Pancreas (tissue), 10 donors: ENCODE measurements at regions not wholly inside any gene's neighbourhood (a gene's known extent, or its start where the extent isn't known, plus 50 kb on each side); places are given as distances from the start of the nearest gene placed in this dataset.

Source experiments
- ATAC-seq, 4 donors: fragments of 200-7000 bp; cut with Tn5 transposase; one replicate each; pipeline versions ENCODE4 v1.8.0 to v1.9.1; 2020; ENCODE audit warnings: mild to moderate bottlenecking in 4 of 4, moderate library complexity in 4 of 4
- DNase-seq, 6 donors: peaks; one replicate each; pipeline ENCODE4 v3.0.0-alpha.2; 2020
- FAIRE-seq: peaks from 2 replicates; lab custom pipeline; 2012; peaks lifted over from hg19 to GRCh38; lab: Jason Lieb, UNC
- H3K27ac ChIP-seq, 4 donors: fragments of 200-600 bp; sonication (generic); 1 replicate in 3 of 4; 2 replicates in 1 of 4; pipeline versions ENCODE4 v1.5.0 to v1.8.0; 2020
- H3K27me3 ChIP-seq, 4 donors: fragments of 200-600 bp; one replicate each; pipeline ENCODE4 v1.8.0; 2021
- H3K36me3 ChIP-seq, 3 donors: fragments of 200-600 bp; sonication (generic) in 1 of 3; one replicate each; pipeline versions ENCODE4 v1.5.0 to v1.8.0; 2020 to 2021
- H3K4me1 ChIP-seq, 3 donors: fragments of 200-600 bp; one replicate each; pipeline ENCODE4 v1.8.0; 2021
- H3K4me3 ChIP-seq, 4 donors: fragments of 200-600 bp; sonication (generic) in 2 of 4; one replicate each; pipeline versions ENCODE4 v1.5.0 to v1.8.0; 2020 to 2021
- H3K9me3 ChIP-seq, 4 donors: fragments of 200-600 bp; one replicate each; pipeline ENCODE4 v1.8.0; 2021
- CTCF ChIP-seq, 4 donors: fragments of 200-600 bp; sonication (generic) in 3 of 4; IDR thresholded peaks; one replicate each; pipeline versions ENCODE4 v1.5.0 to v1.8.0; 2021; ENCODE audit warnings: antibody characterized with exemption in 4 of 4
- WGBS, 2 donors: extraction: QIAGEN DNeasy Blood & Tissue Kit; methylation state at CpG; one replicate each; pipeline ENCODE4 v1.1.7; 2013; 5-methylcytosine and 5-hydroxymethylcytosine counted together
- intact Hi-C, 3 donors: fragments of 100-400 bp; cut with DNase I; formaldehyde crosslinking; loops; one replicate each; pipeline versions ENCODE4 v1.11.1 to v1.14.2; 2022
- donor health status: healthy with polysubstance abuse.
- donor health status: DM: no; HTN: no; CAD: no; lungs with moderate emphysema.
- donor health status: DM: no; HTN: no; CAD: no.
- donor health status: control.
- donor health status: control.
- donor health status: Bipolar disorder and iron deficiency.
- donor health status: DM: yes; HTN: yes; CAD: no.
- donor health status: DM: no; HTN: no; CAD: no.
- donor health status: DM: no; HTN: no; CAD: no.
- donor health status: DM: yes; HTN: yes; CAD: no.

- no peak for TF ChIP-seq CTCF (IDR thresholded peaks at IDR 0.05)
- Histone ChIP-seq H3K36me3 (no peaks in the 10 kb centered on the region), H3K27ac (no peak overlapping the region), H3K27me3 (no peaks in the 10 kb centered on the region), H3K4me1 (no peaks in the 10 kb centered on the region), H3K9me3 (no peaks in the 10 kb centered on the region), H3K4me3 (no peak overlapping the region)
- no peak for ATAC-seq
- no peak for FAIRE-seq
- intact Hi-C loops, result no loop called here
- 78 to 81% methylated on average over 20 of the region's 20 CpGs for WGBS, 2 donors
- no peak for DNase-seq
Measured at GRCh38 chr12:111293266-111294009, 75.5 kb downstream of the PHETA1 start.

GRCh38 chr12:111291357-111291756 lies 77.5 kb downstream of the PHETA1 start:
- H3K4me1 ChIP-seq, result no peaks in the 10 kb centered on the region
- H3K4me3 ChIP-seq, result no peak overlapping the region
- FAIRE-seq (no peak), DNase-seq (no peak), ATAC-seq (no peak)
- no peaks in the 10 kb centered on the region for H3K27me3 ChIP-seq
- intact Hi-C loops, result no loop called here
- no peaks in the 10 kb centered on the region for H3K36me3 ChIP-seq
- no peaks in the 10 kb centered on the region for H3K9me3 ChIP-seq
- no peak for TF ChIP-seq CTCF (IDR thresholded peaks at IDR 0.05)
- 80 to 87% methylated on average over 12 of the region's 12 CpGs for WGBS, 2 donors
- H3K27ac ChIP-seq, result no peak overlapping the region

GRCh38 chr12:111288771-111289170 lies 80.1 kb downstream of the PHETA1 start:
- WGBS, 2 donors, result 87 to 90% methylated on average over 10 of the region's 10 CpGs
- FAIRE-seq (no peak), ATAC-seq (no peak), DNase-seq (no peak)
- TF ChIP-seq CTCF (IDR thresholded peaks at IDR 0.05), result no peak
- Histone ChIP-seq H3K27me3 (no peaks in the 10 kb centered on the region), H3K4me3 (no peak overlapping the region), H3K27ac (no peak overlapping the region), H3K9me3 (no peaks in the 10 kb centered on the region), H3K4me1 (no peaks in the 10 kb centered on the region), H3K36me3 (no peaks in the 10 kb centered on the region)
- intact Hi-C loops, result no loop called here

DNA sequence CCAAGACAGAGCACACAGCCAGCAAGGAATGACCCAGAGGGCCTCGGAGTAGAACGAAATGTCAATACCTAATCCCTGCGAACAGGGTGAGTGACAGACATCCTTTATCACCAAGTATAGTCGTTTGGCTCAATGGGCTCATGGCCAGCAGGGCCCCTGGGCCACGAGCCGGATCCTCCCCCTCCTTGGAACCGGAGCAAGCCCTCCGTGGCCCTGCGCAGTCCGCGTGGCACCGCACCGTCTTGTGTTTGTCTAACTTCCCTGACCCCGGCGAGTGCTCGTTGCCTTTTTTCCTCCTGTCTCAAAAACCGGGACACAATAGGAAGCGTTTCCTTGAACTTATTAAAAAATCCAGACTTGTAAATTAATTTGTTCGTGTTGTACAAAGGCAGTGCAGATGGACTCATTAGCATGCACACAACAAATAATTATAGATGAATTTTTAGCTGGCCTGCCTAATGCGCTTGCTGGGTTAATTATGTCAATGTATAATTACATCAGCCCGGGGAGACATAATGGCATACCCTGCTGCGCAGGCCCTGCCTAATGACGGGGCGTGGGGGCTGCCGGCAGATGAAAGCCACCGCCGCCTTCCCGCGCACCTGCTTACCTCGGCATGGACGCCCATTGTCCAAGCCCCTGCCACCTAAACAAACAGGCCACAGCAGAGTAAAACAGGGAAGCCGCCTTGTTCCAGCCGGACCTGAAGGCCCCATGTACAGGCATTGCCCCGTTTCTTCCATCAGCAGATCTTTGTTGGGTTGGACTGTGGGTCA lies 81.6 kb downstream of the PHETA1 start:
- no peak for TF ChIP-seq CTCF (IDR thresholded peaks at IDR 0.05)
- FAIRE-seq, result no peak
- no peak for ATAC-seq
- Histone ChIP-seq H3K4me3 (no peak overlapping the region), H3K27me3 (no peaks in the 10 kb centered on the region), H3K9me3 (no peaks in the 10 kb centered on the region), H3K36me3 (no peaks in the 10 kb centered on the region), H3K4me1 (no peaks in the 10 kb centered on the region), H3K27ac (no peak overlapping the region)
- intact Hi-C loops, result no loop called here
- no peak for DNase-seq
- WGBS, 2 donors, result 76 to 80% methylated on average over 34 of the region's 34 CpGs

GRCh38 chr12:111285200-111285599 lies 83.7 kb downstream of the PHETA1 start:
- FAIRE-seq, result no peak
- no peak for TF ChIP-seq CTCF (IDR thresholded peaks at IDR 0.05)
- intact Hi-C loops, result no loop called here
- H3K4me1 ChIP-seq, result no peaks in the 10 kb centered on the region
- DNase-seq, result no peak
- WGBS, 2 donors, result 61 to 68% methylated on average over 5 of the region's 5 CpGs
- H3K27me3 ChIP-seq, result no peaks in the 10 kb centered on the region
- H3K36me3 ChIP-seq, result no peaks in the 10 kb centered on the region
- no peak overlapping the region for H3K27ac ChIP-seq
- H3K4me3 ChIP-seq, result no peak overlapping the region
- H3K9me3 ChIP-seq, result no peaks in the 10 kb centered on the region
- no peak for ATAC-seq
